WTC11 (cell line): ENCODE measurements at regions not wholly inside any gene's neighbourhood (a gene's known extent, or its start where the extent isn't known, plus 50 kb on each side); places are given as distances from the start of the nearest gene placed in this dataset.

ENCODE experiments used
- ATAC-seq: fragments of 200-7000 bp; cut with Tn5 transposase; 2 replicates; pipeline ENCODE4 v1.10.0; 2021; ENCODE audit warnings: mild to moderate bottlenecking, moderate library complexity
- CTCF ChIA-PET: fragments of 300-600 bp; sonication (Branson Sonifier 250); formaldehyde crosslinking; loops from one replicate; lab custom pipeline; 2021; ENCODE audit warnings: antibody characterized with exemption; lab: Charles Lee
- POLR2A ChIA-PET: fragments of 350-600 bp; sonication (Branson Sonifier 250); formaldehyde crosslinking; loops from one replicate; lab custom pipeline; 2021; ENCODE audit warnings: antibody characterized with exemption; lab: Charles Lee
- DNase-seq: peaks from one replicate; pipeline ENCODE4 v3.0.0; 2021; ENCODE audit warnings: low spot score
- H3K27ac Mint-ChIP-seq: 2 replicates; pipeline ENCODE4 v1.8.0; 2021; ENCODE audit warnings: mixed read lengths
- H3K27me3 Mint-ChIP-seq: 2 replicates; pipeline ENCODE4 v1.8.0; 2021; ENCODE audit warnings: low read depth, mild to moderate bottlenecking, moderate library complexity, mixed read lengths
- H3K36me3 Mint-ChIP-seq: 2 replicates; pipeline ENCODE4 v1.8.0; 2021; ENCODE audit warnings: mixed read lengths
- H3K4me1 Mint-ChIP-seq: 2 replicates; pipeline ENCODE4 v1.8.0; 2022; ENCODE audit warnings: mixed read lengths
- H3K4me3 Mint-ChIP-seq: 2 replicates; pipeline ENCODE4 v1.8.0; 2021; ENCODE audit warnings: mild to moderate bottlenecking, moderate library complexity, mixed read lengths
- H3K9me3 Mint-ChIP-seq: 2 replicates; pipeline ENCODE4 v1.8.0; 2021; ENCODE audit warnings: mixed read lengths
- CREM ChIP-seq: sonication (generic); formaldehyde crosslinking; IDR thresholded peaks from 2 replicates; pipeline ENCODE4 v1.8.1; 2022; ENCODE audit warnings: mild to moderate bottlenecking, missing genetic modification reagents, moderate library complexity
- E2F4 ChIP-seq: sonication (generic); formaldehyde crosslinking; IDR thresholded peaks from 2 replicates; pipeline ENCODE4 v1.8.1; 2022; ENCODE audit warnings: low read depth, mild to moderate bottlenecking, moderate library complexity, missing genetic modification reagents, borderline replicate concordance
- ELF4 ChIP-seq: sonication (generic); formaldehyde crosslinking; IDR thresholded peaks from 2 replicates; pipeline ENCODE4 v1.8.1; 2022; ENCODE audit warnings: low read depth, mild to moderate bottlenecking, moderate library complexity, missing genetic modification reagents
- EMX1 ChIP-seq: fragments of 250-450 bp; sonication (Bioruptor Pico); IDR thresholded peaks from 2 replicates; pipeline ENCODE4 v1.8.0; 2021; ENCODE audit warnings: mild to moderate bottlenecking
- ETV6 ChIP-seq: sonication (generic); formaldehyde crosslinking; IDR thresholded peaks from 2 replicates; pipeline ENCODE4 v1.8.1; 2022; ENCODE audit warnings: mild to moderate bottlenecking, missing genetic modification reagents
- FOXP1 ChIP-seq: sonication (generic); formaldehyde crosslinking; IDR thresholded peaks from 2 replicates; pipeline ENCODE4 v1.8.0; 2022; ENCODE audit warnings: missing genetic modification reagents, mild to moderate bottlenecking, moderate library complexity, borderline replicate concordance
- FOXP4 ChIP-seq: sonication (generic); formaldehyde crosslinking; IDR thresholded peaks from 2 replicates; pipeline ENCODE4 v1.8.0; 2022; ENCODE audit warnings: mild to moderate bottlenecking, missing genetic modification reagents
- MAX ChIP-seq: sonication (generic); formaldehyde crosslinking; IDR thresholded peaks from 2 replicates; pipeline ENCODE4 v1.8.0; 2022; ENCODE audit warnings: mild to moderate bottlenecking, missing genetic modification reagents
- MYBL2 ChIP-seq: sonication (generic); formaldehyde crosslinking; IDR thresholded peaks from 2 replicates; pipeline ENCODE4 v1.8.1; 2023; ENCODE audit warnings: mild to moderate bottlenecking, moderate library complexity, missing genetic modification reagents
- PREB ChIP-seq: sonication (generic); formaldehyde crosslinking; IDR thresholded peaks from 2 replicates; pipeline ENCODE4 v1.8.1; 2022; ENCODE audit warnings: mild to moderate bottlenecking, missing genetic modification reagents, moderate library complexity, borderline replicate concordance
- RELA ChIP-seq: sonication (generic); formaldehyde crosslinking; IDR thresholded peaks from 2 replicates; pipeline ENCODE4 v1.8.1; 2022; ENCODE audit warnings: missing genetic modification reagents, mild to moderate bottlenecking, borderline replicate concordance
- STAT6 ChIP-seq: sonication (generic); formaldehyde crosslinking; conservative IDR thresholded peaks from 2 replicates; pipeline ENCODE4 v1.8.1; 2023; ENCODE audit warnings: mild to moderate bottlenecking, low read depth, missing genetic modification reagents, moderate library complexity
- ZBTB21 ChIP-seq: sonication (generic); formaldehyde crosslinking; IDR thresholded peaks from 2 replicates; pipeline ENCODE4 v1.8.1; 2023; ENCODE audit warnings: mild to moderate bottlenecking, missing genetic modification reagents, borderline replicate concordance
- ZNF232 ChIP-seq: sonication (generic); formaldehyde crosslinking; IDR thresholded peaks from 2 replicates; pipeline ENCODE4 v1.8.0; 2022; ENCODE audit warnings: mild to moderate bottlenecking, missing genetic modification reagents
- ZNF317 ChIP-seq: sonication (generic); formaldehyde crosslinking; IDR thresholded peaks from 2 replicates; pipeline ENCODE4 v1.8.1; 2023; ENCODE audit warnings: low read depth, mild to moderate bottlenecking, moderate library complexity, missing genetic modification reagents, borderline replicate concordance
- TF ChIP-seq, protein P1 (sequence below): sonication (generic); formaldehyde crosslinking; IDR thresholded peaks from 2 replicates; pipeline ENCODE4 v1.8.0; 2022; ENCODE audit warnings: missing genetic modification reagents
- TF ChIP-seq, protein P2 (sequence below): fragments of 250-450 bp; sonication (Bioruptor Pico); IDR thresholded peaks from 2 replicates; pipeline ENCODE4 v1.9.0; 2021; ENCODE audit warnings: mild to moderate bottlenecking

- ATAC-seq (no peak), DNase-seq (no peak)
- ChIA-PET POLR2A (no interaction called here), CTCF (no interaction called here)
- no peak overlapping the region for H3K27ac Mint-ChIP-seq
- H3K4me3 Mint-ChIP-seq = no peak overlapping the region
- H3K4me1 Mint-ChIP-seq = peaks cover 13% of the 10 kb centered on the region
- H3K9me3 Mint-ChIP-seq = peaks cover 4% of the 10 kb centered on the region; the same call in 1 of the 2 replicates
- no peak for TF ChIP-seq CREM
- TF ChIP-seq, protein P1, sequence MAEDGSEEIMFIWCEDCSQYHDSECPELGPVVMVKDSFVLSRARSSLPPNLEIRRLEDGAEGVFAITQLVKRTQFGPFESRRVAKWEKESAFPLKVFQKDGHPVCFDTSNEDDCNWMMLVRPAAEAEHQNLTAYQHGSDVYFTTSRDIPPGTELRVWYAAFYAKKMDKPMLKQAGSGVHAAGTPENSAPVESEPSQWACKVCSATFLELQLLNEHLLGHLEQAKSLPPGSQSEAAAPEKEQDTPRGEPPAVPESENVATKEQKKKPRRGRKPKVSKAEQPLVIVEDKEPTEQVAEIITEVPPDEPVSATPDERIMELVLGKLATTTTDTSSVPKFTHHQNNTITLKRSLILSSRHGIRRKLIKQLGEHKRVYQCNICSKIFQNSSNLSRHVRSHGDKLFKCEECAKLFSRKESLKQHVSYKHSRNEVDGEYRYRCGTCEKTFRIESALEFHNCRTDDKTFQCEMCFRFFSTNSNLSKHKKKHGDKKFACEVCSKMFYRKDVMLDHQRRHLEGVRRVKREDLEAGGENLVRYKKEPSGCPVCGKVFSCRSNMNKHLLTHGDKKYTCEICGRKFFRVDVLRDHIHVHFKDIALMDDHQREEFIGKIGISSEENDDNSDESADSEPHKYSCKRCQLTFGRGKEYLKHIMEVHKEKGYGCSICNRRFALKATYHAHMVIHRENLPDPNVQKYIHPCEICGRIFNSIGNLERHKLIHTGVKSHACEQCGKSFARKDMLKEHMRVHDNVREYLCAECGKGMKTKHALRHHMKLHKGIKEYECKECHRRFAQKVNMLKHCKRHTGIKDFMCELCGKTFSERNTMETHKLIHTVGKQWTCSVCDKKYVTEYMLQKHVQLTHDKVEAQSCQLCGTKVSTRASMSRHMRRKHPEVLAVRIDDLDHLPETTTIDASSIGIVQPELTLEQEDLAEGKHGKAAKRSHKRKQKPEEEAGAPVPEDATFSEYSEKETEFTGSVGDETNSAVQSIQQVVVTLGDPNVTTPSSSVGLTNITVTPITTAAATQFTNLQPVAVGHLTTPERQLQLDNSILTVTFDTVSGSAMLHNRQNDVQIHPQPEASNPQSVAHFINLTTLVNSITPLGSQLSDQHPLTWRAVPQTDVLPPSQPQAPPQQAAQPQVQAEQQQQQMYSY (CRISPR knock-in tag) = no peak
- TF ChIP-seq E2F4 (CRISPR knock-in tag) = no peak
- TF ChIP-seq MYBL2 (CRISPR knock-in tag) = no peak
- TF ChIP-seq, all 79 proteins: peak for 0
- no peaks in the 10 kb centered on the region for H3K27me3 Mint-ChIP-seq
- H3K36me3 Mint-ChIP-seq = no peaks in the 10 kb centered on the region
Observed at GRCh38 chr3:99524559-99524958, 113.8 kb upstream of the COL8A1 start.

- POLR2A ChIA-PET = no interaction called here
- CTCF ChIA-PET = interaction anchor here (0.6 kb wide), 1 partner anchor 8 kb away, joined by 3 read pairs; no protein-coding TSS in a partner anchor
- Mint-ChIP-seq H3K4me3 (no peak overlapping the region), H3K9me3 (peaks cover 4% of the 10 kb centered on the region; the same call in 1 of the 2 replicates), H3K4me1 (peaks cover 12% of the 10 kb centered on the region), H3K27ac (no peak overlapping the region), H3K27me3 (no peaks in the 10 kb centered on the region), H3K36me3 (no peaks in the 10 kb centered on the region)
- ATAC-seq (no peak), DNase-seq (no peak)
- TF ChIP-seq ELF4 (CRISPR knock-in tag) (no peak), EMX1 (CRISPR knock-in tag) (no peak), MAX (CRISPR knock-in tag) (no peak), FOXP1 (CRISPR knock-in tag) (no peak), ZBTB21 (CRISPR knock-in tag) (no peak), ETV6 (CRISPR knock-in tag) (no peak), FOXP4 (no peak), ZNF232 (no peak), ZNF317 (CRISPR knock-in tag) (no peak), RELA (no peak)
Observed at GRCh38 chr3:99523431-99524127, 114.8 kb upstream of the COL8A1 start.

DNA sequence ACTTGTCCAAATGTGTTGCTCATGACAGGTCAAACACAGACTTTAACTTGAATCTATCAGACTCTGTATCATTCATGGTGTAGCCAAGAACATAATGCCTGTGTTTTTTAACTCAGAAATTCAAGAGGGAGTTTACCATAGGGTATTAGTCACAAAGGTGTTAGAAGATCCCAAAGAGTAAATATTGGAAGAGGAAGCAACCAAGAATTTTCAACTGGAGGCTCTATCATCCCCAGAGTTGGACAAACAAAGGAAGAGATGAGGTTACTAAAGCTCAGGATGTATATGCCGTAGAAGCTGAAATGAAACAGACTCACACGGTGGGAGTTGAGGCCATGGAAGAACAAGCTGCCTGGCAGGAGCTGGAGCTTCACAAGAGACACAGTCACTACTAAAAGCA, 116.2 kb upstream of the COL8A1 start:
- Mint-ChIP-seq H3K4me1 (peaks cover 5% of the 10 kb centered on the region), H3K9me3 (peaks cover 4% of the 10 kb centered on the region; the same call in 1 of the 2 replicates), H3K27me3 (no peaks in the 10 kb centered on the region), H3K27ac (no peak overlapping the region), H3K4me3 (no peak overlapping the region), H3K36me3 (no peaks in the 10 kb centered on the region)
- ATAC-seq (no peak), DNase-seq (no peak)
- ChIA-PET POLR2A (no interaction called here), CTCF (no interaction called here)
- TF ChIP-seq STAT6 (CRISPR knock-in tag) (no peak), E2F4 (CRISPR knock-in tag) (no peak), PREB (no peak)
- TF ChIP-seq, protein P2, sequence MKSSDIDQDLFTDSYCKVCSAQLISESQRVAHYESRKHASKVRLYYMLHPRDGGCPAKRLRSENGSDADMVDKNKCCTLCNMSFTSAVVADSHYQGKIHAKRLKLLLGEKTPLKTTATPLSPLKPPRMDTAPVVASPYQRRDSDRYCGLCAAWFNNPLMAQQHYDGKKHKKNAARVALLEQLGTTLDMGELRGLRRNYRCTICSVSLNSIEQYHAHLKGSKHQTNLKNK (CRISPR knock-in tag) = no peak
